ENCODE measurements at regions not wholly inside any gene's neighbourhood (a gene's known extent, or its start where the extent isn't known, plus 50 kb on each side); places are given as distances from the start of the nearest gene placed in this dataset.

DNA sequence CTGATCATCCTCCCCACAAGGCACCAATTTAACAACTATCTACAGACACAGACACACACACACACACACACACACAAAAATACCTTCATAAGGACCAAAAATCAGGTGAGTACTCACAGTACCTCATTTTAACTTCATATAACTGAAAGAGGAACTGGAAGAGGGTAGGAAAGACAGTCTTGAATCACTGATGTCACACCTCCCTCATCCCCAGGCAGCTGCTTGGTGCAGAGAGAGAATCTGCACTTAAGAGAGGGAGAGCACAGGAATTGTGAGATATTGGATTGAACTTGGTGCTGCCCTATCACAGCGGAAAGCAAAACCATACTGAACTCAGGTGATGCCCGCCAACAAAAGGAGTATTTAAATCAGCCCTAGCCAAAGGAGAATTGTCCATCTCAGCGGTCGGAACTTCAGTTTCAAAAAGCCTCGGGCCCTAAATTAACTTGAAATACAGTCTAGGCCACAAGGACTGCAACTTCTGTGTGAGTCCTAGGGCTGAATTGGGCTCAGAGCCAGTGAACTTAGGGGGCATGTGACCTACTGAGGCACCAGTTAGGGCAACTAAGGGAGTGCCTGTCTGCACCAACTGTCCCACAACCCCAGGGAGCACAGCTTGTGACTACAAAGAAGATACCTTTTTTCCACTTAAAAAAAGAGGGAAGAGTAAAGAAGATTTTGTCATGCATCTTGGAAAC is 211.1 kb downstream of the LRATD1 start (continued):
- TF ChIP-seq, protein P1, sequence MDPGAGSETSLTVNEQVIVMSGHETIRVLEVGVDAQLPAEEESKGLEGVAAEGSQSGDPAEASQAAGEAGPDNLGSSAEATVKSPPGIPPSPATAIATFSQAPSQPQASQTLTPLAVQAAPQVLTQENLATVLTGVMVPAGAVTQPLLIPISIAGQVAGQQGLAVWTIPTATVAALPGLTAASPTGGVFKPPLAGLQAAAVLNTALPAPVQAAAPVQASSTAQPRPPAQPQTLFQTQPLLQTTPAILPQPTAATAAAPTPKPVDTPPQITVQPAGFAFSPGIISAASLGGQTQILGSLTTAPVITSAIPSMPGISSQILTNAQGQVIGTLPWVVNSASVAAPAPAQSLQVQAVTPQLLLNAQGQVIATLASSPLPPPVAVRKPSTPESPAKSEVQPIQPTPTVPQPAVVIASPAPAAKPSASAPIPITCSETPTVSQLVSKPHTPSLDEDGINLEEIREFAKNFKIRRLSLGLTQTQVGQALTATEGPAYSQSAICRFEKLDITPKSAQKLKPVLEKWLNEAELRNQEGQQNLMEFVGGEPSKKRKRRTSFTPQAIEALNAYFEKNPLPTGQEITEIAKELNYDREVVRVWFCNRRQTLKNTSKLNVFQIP (CRISPR knock-in tag; IDR thresholded peaks at IDR 0.05; ENCODE audit: borderline replicate concordance, low read depth) = no peak
- TF ChIP-seq ZNF70 (CRISPR knock-in tag; IDR thresholded peaks at IDR 0.05) (no peak), ZFP30 (CRISPR knock-in tag; IDR thresholded peaks at IDR 0.05) (no peak), GLIS3 (CRISPR knock-in tag; IDR thresholded peaks at IDR 0.05) (no peak), ZC3H10 (CRISPR knock-in tag; IDR thresholded peaks at IDR 0.05) (no peak)
- TF ChIP-seq, protein P2, sequence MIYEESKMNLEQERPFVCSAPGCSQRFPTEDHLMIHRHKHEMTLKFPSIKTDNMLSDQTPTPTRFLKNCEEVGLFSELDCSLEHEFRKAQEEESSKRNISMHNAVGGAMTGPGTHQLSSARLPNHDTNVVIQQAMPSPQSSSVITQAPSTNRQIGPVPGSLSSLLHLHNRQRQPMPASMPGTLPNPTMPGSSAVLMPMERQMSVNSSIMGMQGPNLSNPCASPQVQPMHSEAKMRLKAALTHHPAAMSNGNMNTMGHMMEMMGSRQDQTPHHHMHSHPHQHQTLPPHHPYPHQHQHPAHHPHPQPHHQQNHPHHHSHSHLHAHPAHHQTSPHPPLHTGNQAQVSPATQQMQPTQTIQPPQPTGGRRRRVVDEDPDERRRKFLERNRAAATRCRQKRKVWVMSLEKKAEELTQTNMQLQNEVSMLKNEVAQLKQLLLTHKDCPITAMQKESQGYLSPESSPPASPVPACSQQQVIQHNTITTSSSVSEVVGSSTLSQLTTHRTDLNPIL (CRISPR knock-in tag; IDR thresholded peaks at IDR 0.05; ENCODE audit: low read depth) = no peak
- TF ChIP-seq, protein P3, sequence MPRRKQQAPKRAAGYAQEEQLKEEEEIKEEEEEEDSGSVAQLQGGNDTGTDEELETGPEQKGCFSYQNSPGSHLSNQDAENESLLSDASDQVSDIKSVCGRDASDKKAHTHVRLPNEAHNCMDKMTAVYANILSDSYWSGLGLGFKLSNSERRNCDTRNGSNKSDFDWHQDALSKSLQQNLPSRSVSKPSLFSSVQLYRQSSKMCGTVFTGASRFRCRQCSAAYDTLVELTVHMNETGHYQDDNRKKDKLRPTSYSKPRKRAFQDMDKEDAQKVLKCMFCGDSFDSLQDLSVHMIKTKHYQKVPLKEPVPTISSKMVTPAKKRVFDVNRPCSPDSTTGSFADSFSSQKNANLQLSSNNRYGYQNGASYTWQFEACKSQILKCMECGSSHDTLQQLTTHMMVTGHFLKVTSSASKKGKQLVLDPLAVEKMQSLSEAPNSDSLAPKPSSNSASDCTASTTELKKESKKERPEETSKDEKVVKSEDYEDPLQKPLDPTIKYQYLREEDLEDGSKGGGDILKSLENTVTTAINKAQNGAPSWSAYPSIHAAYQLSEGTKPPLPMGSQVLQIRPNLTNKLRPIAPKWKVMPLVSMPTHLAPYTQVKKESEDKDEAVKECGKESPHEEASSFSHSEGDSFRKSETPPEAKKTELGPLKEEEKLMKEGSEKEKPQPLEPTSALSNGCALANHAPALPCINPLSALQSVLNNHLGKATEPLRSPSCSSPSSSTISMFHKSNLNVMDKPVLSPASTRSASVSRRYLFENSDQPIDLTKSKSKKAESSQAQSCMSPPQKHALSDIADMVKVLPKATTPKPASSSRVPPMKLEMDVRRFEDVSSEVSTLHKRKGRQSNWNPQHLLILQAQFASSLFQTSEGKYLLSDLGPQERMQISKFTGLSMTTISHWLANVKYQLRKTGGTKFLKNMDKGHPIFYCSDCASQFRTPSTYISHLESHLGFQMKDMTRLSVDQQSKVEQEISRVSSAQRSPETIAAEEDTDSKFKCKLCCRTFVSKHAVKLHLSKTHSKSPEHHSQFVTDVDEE (CRISPR knock-in tag; IDR thresholded peaks at IDR 0.05) = no peak

DNA sequence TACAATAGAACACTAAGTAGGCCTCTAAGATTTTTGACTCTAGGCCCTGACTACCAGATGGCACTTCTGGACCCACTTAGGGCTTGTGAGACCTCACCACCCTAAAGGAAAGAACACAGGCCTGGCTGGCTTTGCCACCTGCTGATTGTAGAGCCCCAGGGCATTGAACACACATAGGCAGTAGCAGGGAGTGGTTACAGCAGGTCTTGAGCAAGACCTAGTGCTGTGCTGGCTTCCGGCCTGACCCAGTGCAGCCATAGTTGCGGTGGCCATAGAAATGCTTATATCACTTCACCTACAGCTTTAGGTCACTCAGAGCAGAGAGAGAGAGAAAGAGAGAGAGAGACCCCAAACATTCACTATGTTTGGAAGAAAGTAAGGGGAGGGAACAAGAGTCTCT is 223.2 kb downstream of the LRATD1 start:
- no peak for ATAC-seq
- no peak for TF ChIP-seq TOX (CRISPR knock-in tag; IDR thresholded peaks at IDR 0.05; ENCODE audit: borderline replicate concordance)
- TF ChIP-seq, protein P1 (CRISPR knock-in tag; IDR thresholded peaks at IDR 0.05; ENCODE audit: borderline replicate concordance, low read depth) = no peak
- no peak for TF ChIP-seq ZFP3 (CRISPR knock-in tag; IDR thresholded peaks at IDR 0.05)
- no peak for TF ChIP-seq OSR1 (CRISPR knock-in tag; IDR thresholded peaks at IDR 0.05)
- TF ChIP-seq ARNTL (CRISPR knock-in tag; IDR thresholded peaks at IDR 0.05; ENCODE audit: borderline replicate concordance, low read depth) = no peak
- TF ChIP-seq ZNF70 (CRISPR knock-in tag; IDR thresholded peaks at IDR 0.05) = no peak
- no peak for TF ChIP-seq ISL1 (CRISPR knock-in tag; IDR thresholded peaks at IDR 0.05)
- no peak for TF ChIP-seq TCF4 (CRISPR knock-in tag; IDR thresholded peaks at IDR 0.05; ENCODE audit: borderline replicate concordance)
- no peak for TF ChIP-seq PPARA (CRISPR knock-in tag; IDR thresholded peaks at IDR 0.05; ENCODE audit: borderline replicate concordance)
- TF ChIP-seq, protein P2 (CRISPR knock-in tag; IDR thresholded peaks at IDR 0.05; ENCODE audit: low read depth) = no peak
- no peak for TF ChIP-seq ZC3H10 (CRISPR knock-in tag; IDR thresholded peaks at IDR 0.05)
- TF ChIP-seq, protein P4, sequence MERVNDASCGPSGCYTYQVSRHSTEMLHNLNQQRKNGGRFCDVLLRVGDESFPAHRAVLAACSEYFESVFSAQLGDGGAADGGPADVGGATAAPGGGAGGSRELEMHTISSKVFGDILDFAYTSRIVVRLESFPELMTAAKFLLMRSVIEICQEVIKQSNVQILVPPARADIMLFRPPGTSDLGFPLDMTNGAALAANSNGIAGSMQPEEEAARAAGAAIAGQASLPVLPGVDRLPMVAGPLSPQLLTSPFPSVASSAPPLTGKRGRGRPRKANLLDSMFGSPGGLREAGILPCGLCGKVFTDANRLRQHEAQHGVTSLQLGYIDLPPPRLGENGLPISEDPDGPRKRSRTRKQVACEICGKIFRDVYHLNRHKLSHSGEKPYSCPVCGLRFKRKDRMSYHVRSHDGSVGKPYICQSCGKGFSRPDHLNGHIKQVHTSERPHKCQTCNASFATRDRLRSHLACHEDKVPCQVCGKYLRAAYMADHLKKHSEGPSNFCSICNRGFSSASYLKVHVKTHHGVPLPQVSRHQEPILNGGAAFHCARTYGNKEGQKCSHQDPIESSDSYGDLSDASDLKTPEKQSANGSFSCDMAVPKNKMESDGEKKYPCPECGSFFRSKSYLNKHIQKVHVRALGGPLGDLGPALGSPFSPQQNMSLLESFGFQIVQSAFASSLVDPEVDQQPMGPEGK (CRISPR knock-in tag; IDR thresholded peaks at IDR 0.05; ENCODE audit: borderline replicate concordance) = no peak
- TF ChIP-seq RARB (CRISPR knock-in tag; IDR thresholded peaks at IDR 0.05) = no peak
- no peak for TF ChIP-seq BACH2 (CRISPR knock-in tag; IDR thresholded peaks at IDR 0.05; ENCODE audit: borderline replicate concordance)
- no peak for TF ChIP-seq ZNF8 (CRISPR knock-in tag; IDR thresholded peaks at IDR 0.05)
- TF ChIP-seq SNAI2 (CRISPR knock-in tag; IDR thresholded peaks at IDR 0.05) = no peak
- TF ChIP-seq, protein P3 (CRISPR knock-in tag; IDR thresholded peaks at IDR 0.05) = no peak
